ENCODE measurements at regions not wholly inside any gene's neighbourhood (a gene's known extent, or its start where the extent isn't known, plus 50 kb on each side); places are given as distances from the start of the nearest gene placed in this dataset.

GRCh38 chr10:69684020-69684980 lies 54.3 kb downstream of the FAM241B start:
- no peak for DNase-seq

- DNase-seq: no peak
These were observed 54.9 kb downstream of the FAM241B start for GRCh38 chr10:69684981-69685353.

- DNase-seq: no peak
These were observed 55.4 kb downstream of the FAM241B start for GRCh38 chr10:69685426-69685801.

- DNase-seq: no peak
These were observed 55.9 kb downstream of the FAM241B start for GRCh38 chr10:69685802-69686585.

- no peak for DNase-seq
These were observed 56.8 kb downstream of the FAM241B start for GRCh38 chr10:69686866-69687265.

GRCh38 chr10:69687426-69687825 lies 57.4 kb downstream of the FAM241B start:
- no peak for DNase-seq

GRCh38 chr10:69692267-69692666 lies 62.2 kb downstream of the FAM241B start:
- DNase-seq: no peak

GRCh38 chr10:69692891-69693290 lies 62.8 kb downstream of the FAM241B start:
- DNase-seq: no peak

GRCh38 chr10:69693886-69694285 lies 63.8 kb downstream of the FAM241B start:
- DNase-seq: no peak

GRCh38 chr10:69696073-69696731 lies 66.2 kb downstream of the FAM241B start:
- DNase-seq: no peak

- no peak for DNase-seq
These were observed 67.0 kb downstream of the FAM241B start for GRCh38 chr10:69697006-69697405.

GRCh38 chr10:69703256-69703655 lies 73.2 kb downstream of the FAM241B start:
- DNase-seq: no peak

- no peak for DNase-seq
These were observed 74.0 kb downstream of the FAM241B start for GRCh38 chr10:69703766-69704630.

- DNase-seq: no peak
These were observed 79.4 kb downstream of the FAM241B start for GRCh38 chr10:69709366-69709941.

GRCh38 chr10:69710008-69710888 lies 80.2 kb downstream of the FAM241B start:
- DNase-seq: no peak

- DNase-seq: no peak
These were observed 82.3 kb downstream of the FAM241B start for GRCh38 chr10:69712342-69712741.

- DNase-seq: no peak
These were observed 84.5 kb downstream of the FAM241B start for GRCh38 chr10:69714572-69714971.

- no peak for DNase-seq
These were observed 85.3 kb downstream of the FAM241B start for GRCh38 chr10:69715156-69715898.

- DNase-seq: no peak
These were observed 85.7 kb upstream of the COL13A1 start for GRCh38 chr10:69715899-69716606.

Data from NCI-H1092 (cell line).